CD4-positive, alpha-beta T cell treated with Interleukin-6 at 100 ng/mL for 8 hours (primary cell): ENCODE measurements at regions not wholly inside any gene's neighbourhood (a gene's known extent, or its start where the extent isn't known, plus 50 kb on each side); places are given as distances from the start of the nearest gene placed in this dataset.

ENCODE experiments used
- DNase-seq: peaks from one replicate; pipeline ENCODE4 v3.0.0-alpha.2; 2020; ENCODE audit warnings: mixed read lengths, low spot score

DNA sequence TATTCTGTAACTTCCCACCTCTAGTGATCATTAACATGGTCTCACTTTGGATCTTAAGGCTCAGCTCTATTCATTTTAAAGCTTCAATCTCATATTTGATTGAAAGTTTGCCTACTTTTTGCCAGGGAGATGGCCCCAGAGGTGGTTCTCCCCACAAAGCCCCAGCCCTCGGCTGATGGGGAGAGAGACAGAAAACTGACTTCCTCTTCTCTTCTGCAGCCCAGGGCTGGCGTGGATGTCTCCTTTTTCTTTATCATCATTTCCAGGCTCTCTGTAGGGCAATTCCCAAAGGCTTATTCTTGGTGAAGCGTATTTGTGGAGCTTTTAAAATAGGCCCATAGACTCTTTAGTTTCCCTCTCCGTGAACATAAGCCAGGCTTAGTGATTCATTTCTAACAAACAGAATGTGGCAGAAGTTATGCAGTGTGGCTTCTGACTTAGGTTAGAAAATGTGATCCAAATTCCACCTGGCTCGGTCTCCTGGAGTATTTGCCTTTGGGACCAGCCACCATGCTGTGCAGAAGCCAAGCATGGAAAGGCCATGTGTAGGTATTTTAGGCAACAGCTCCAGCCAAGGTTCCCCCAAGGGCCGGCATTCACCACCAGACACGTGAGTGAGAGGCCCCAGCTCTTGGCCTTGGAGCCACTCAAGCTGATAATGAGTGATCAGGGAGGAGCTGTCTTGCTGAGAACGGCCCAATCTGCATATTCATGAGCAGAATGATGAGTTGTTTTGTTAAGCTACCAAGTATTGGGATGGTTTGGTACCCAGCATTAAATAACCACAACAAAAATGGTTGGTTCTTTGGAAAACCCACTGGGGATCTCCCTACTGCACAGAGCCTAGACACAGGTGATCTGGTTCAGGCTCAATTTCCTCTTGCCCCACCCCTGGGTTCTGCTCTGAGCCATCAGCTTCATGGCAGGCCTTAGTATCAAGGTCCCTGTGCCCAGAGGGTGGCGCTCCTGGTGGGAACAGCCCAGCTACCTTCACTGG is 353.2 kb upstream of the PROK2 start:
- no peak for DNase-seq

DNA sequence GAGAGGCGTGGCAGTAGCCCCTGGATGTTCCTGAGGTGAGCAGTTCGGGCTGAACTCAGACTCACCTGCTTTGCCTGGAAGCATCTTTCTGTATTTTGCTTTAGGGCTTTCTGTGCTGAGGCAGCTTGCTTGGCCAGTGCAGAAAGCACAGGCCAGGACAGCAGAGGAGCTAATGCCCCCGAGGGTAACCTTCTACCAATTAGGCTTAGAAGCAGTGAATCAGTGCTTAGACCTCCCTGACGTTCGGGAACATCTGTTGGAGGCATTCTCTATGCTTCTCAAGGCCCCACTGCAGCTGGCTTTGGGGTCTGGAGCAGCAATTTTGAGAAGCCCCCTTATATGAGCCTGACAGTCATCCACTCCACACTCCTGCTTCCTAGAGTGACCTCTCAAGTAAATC is 350.7 kb upstream of the PROK2 start:
- DNase-seq, result no peak

DNA sequence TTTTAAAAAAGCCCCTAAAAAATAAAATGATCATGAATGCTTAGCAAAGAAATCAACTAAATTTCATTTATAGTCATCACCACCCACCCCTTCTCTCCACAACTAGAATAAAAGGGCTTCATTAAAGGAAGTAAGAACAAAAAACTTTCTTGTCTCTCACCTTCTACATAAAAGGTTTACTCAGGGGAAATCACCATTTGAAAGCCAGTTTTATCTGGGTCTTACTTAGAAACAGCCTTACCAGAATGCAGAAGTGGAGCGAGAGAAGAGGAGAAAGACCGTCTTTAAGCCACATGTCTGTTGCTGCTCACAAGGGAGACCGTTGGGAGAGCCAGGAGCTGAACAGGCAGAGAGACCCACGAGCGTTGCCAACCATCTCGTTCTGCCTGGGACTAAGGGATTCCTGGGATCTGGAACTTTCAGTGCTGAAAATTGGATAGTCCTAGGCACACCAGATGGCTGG is 350.1 kb upstream of the PROK2 start:
- peak; percentile 3 for DNase-seq

DNA sequence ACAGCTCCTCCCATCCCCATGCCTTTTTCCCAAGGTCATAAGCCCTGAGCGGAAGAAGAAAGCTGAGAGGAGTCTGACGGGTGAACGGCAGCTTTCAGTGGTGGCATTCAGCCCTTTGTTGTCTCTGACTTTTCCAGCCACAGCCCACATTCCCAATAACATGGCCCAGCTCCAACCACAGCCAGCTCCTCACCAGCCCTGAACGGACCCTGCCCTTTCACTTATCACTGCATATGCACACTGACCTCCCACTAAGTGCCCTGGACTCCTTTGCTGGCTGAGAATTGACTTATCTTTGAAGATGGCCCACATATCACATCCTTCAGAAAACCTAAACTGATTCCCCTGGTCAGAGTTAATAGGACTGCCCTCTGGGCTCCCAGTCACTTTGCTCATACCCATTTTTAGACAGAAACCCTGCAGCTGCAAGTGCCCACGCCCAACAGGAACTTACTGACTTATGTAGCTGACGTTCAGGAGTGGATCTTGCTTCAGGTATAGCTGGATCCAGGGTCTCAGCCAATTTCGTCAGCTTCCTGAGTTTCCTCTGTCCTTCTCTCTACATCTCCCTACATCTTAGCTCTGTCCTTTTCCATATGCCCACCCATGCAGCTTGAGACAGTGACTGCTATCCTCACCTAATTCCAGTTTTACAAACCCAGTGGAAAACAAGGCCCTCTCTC is 348.5 kb upstream of the PROK2 start:
- no peak for DNase-seq

DNA sequence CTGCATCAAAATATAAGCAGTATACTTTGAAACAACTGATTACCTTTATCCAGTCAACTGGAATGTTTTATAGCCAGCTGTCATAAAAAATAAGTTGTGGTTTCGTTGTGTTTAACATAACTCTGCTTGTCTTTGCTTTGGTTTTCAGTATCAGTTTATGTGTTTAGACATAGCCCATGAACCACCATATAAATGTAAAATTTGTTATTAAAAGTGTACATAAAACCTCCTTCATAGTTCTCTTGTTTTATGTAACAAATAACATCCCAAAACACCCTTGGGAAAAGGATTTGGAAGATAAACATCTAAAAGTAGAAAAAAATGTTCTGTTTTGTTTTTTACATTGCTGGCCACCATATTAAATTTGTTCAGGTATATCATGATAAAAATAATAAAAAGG is 347.0 kb upstream of the PROK2 start:
- no peak for DNase-seq

DNA sequence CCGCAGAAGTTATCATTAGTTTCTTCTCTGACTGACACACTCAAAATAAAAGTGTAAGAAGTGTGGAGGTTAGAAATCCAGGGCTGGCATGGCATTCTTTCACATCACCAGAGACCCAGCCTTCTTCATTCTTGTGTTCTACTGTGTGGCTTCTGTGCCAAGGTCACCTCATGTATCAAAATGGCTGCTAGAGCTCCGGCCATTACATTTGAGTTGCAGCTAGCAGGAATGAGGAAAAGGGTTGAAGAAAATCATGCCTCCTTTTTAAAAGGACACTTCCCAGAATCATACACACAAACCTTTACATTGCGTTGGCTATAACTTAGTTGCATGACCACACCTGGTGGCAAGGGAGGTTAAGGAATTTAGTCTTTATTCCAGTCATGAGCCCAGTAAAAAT is 345.6 kb upstream of the PROK2 start:
- no peak for DNase-seq

DNA sequence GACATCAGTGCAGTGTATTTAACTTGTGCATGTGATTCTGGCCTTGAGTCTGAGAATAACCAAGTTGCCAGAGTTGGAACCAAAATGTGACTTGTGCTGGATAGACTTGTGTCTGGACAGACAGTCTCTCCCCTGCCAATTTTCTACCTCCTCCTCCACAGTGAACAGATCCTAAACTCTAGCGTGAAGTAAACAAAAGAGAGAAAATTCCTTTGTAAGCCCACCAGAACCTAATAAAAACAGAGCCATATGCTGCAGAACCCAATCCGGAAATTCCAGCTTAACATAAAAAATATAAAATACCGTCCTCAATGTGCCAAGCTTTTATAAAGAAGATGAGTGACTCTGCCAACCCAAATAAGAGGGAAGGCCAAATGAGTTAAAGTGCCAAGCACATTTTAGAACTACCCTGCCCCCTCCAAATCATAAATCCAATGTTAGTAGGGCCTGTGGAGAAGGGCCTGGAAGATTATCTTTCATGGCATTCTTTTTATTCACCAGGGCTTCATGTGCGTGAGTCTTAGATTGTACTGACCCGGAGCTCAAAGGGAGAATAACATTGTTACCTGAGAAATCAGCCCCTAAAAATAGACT is 344.6 kb upstream of the PROK2 start:
- DNase-seq, result no peak

DNA sequence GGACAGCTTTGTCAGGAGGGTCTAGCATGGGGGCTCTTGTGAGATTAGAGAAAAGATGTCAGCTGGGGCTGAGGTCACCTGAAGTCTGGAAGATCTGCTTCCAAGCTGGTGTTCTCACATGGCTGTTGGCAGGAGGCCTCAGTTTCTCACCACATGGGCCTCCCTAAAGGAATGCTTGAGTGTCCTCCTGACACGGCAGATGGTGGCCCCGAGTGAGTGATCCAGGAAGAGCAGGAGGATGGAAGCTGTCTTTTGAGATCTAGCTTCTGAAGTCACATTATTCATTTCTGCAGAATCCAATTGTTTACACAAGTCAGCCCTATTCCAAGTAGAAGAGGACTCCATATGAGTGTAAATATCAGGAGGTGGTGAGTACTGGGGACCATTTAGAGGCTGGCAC is 344.0 kb upstream of the PROK2 start:
- no peak for DNase-seq

DNA sequence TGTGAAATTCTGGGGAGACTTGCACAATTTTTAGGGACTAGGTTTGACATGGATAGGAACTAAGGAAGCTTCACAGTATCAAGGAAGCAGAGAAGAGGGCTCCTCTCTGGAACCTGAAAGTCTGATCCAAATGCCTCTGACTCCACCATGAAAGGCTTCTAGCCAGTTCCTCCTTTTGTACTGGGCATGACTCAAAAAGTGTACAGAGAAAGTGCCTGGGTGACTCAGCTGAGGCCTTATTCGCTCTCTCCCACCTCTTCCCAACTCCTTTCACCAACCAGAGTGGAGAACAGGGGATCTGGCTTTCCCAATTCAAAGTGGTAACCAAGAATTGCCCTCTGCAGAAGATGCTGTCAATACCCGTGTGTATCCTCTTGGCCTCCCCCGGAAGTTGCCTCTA is 342.9 kb upstream of the PROK2 start:
- no peak for DNase-seq

DNA sequence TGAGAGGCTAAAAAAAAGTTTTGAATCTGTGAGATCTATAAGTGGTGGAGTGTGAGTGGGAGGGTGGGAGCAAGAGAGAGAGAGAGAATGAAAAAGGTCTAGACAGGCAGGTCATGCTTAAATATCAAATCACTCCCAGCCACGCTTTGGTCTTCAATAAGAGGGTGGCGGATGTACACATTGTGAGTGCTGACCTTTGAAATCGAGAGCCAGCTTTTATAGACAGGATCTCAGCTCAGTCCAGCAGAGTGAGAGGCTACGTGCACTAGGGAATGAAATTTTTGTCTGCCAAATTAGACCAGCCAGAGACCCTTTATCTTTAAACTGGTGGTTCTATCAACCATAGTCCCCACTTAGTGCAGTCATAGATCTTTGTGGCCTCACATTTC is 342.3 kb upstream of the PROK2 start:
- no peak for DNase-seq

DNA sequence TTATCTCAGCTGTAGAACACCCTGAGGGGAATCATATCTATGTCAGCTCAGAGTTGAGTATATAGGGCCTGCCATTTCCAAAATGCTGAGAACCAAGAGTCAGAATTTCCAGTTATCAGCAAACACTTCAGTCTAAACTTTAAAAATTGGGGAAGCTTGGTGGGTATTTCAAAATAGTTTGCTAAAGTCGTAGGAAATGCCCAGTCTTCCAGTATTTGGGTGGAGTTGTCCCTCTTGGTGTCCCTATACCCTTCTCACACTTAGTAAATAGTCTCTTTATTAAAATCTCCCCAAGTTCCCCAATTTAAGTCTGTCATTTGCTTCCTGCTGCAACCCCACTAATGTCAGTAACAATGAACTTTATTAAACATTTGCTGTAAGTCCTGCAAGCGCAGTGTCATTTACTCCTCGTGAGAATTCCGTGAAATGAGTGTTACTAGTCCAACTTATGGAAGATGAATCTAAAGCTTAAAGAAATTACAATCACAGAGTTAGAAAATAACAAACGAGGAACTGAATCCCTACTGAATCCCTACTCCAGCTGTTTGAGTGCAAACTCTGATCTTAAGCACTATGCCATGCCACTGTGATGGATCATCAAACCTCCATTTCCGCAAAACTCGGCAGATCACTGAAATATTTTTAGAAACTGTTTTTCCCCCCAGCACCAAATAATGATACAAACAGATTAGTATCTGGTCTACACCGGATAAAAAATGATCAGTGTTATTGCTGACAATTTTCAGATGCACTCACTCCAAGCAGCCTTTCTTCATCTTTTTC is 341.7 kb upstream of the PROK2 start:
- no peak for DNase-seq

DNA sequence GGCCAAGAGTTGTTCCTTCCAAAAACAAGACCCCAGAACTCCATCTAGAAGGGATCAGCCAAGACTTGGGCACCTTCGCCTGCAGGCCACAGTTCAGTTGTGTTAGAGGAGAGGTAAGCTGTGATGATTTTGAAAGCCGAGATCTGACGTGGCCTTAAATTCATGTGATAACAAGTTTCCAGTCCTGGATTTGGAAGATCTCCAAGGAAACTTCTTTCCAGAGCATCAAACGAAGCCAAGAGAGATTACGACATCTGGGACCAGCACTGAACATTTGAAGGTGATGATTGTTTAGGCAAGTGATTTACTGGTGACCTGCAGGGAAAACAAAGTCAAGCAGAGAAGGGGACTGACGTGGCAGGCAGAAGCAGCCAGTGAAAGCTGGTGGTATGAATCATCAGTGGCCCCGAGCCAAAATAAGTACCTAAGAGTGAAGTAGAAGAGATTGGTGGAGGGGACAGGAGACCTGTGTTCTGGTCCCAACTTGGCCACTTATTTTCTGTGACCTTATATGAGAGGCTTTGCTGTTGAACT is 339.0 kb upstream of the PROK2 start:
- no peak for DNase-seq

DNA sequence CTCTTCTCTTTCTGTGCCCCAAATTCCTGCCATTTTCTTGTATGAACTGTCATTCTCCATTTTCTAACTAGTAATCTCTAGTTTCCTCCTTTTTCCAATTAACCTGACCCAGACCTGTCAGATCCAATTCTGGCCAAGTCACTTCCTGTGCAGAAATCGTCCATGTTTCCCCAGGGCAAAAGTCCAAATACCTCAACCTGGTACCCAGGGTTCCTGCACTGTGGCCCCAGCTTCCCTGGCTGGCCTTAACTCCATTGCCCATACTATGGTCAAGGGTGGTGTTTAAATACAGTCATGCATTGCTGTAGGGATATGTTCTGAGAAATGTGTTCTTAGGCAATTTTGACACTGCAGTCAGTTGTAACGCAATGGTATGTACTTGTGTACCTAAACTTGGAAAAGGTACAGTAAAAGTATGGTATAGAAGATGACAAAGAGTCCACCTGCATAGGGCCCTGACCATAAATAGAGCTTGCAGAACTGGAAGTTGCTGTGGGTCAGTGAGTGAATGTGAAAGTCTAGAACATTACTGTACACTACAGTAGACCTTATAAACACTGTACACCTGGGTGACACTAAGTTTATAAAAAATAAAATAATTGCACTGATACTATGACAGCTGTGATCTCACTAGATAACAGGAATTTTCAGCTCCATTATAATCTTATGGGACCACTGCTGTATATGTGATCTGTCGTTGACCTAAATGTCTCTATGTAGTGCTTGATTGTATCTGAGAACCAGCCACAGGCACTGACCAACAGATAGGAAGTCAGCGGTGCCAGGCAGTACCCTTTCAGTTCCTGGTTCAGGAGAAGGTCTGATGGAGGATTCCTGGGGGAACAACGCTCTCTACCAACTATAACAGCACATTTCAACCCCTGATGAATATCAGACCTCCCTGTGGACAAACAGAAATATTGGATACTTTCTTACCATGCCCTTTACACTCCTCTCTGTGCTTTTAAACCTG is 336.1 kb upstream of the PROK2 start:
- DNase-seq, result no peak

DNA sequence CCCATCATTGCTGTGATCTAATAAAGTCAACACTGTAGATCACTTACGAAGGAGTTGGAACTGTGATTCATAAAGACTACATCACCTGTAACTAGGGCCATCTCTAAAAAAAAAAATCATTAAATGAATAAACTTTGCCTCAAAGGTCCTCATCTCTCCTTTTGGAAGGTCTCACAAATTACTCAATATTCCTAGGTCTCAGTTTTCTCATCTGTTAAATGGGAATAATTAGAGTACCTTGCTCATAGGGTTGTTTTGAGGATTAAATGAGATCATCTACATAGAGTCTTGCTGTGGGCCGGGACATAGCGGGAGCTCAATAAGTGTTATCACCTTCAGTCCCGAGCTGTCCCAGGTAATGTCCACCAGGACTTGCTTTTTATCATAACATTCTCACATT is 335.1 kb upstream of the PROK2 start:
- no peak for DNase-seq

DNA sequence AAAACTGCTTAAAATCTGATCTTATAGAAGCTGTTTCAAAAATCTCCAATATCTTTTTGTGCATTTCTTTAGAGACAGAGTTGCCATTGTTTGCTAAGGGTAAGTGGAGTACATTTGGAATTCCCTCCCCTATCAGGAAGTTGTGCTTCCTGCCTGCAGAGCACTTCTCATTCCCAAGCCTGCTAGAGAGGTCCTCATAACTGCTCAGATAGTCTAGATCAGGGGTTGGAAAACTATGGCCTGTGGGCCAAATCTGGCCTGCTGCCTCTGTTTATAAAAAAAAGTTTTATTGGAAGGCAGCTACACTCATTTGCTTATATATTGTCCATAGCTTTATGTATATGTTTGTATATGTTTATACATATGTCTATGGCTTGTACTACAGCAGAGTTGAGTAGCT is 333.7 kb upstream of the PROK2 start:
- no peak for DNase-seq

DNA sequence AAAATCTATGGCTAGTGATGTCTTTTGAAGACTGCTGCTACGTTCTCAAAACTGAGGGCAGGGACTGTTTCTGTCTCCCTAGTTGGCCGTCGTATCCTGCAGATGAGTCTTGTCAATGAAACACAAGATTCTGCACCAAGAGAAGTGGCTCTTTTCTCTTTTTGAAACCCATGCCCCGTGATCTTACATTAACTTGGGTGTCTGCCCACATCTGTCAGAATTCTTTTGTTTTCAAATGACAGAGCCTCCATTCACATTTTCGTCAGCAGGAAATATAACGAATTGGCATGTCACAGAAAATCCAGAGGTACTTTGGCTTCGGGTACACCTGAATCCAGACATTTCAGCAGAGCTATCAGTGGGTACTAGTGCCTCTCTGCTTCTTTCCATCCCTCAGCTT is 331.3 kb upstream of the PROK2 start:
- DNase-seq, result no peak

DNA sequence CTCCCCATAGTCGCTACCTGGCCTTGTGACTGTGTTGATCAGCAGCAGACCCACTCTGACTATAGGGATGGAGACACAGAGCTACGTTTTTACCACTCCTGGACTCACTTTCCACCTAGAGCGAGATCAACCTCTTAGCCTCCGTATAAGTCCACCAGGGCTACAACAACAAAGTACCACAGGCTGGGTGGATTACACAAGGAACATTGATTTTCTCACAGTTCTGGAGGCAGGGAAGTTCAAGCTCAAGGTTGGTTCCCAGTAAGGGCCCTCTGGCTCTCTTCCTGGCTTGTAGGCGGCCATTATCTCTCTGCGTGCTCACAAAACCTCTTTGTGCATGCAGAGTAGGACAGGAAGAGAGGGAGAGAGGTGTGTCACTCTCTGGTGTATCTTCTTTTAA is 330.4 kb upstream of the PROK2 start:
- no peak for DNase-seq

DNA sequence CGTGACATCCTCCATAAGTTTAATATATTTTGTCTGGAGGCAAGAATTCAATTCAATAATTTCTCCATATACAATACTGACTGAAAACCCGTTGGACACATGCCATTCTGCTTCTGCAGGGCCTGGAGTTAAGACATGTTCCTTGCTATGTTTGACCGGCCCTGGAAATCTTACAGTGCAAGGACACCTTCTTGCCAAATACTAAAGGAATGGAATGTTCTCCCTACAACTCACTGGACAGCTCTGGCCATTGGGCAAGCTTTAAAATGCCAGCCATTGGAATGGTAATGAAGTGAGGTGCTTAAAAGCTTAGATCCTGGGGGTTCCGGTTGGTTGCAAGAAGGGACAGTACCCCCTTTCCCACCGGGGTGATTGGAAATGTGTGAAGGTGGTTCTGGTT is 329.8 kb upstream of the PROK2 start:
- DNase-seq, result no peak

DNA sequence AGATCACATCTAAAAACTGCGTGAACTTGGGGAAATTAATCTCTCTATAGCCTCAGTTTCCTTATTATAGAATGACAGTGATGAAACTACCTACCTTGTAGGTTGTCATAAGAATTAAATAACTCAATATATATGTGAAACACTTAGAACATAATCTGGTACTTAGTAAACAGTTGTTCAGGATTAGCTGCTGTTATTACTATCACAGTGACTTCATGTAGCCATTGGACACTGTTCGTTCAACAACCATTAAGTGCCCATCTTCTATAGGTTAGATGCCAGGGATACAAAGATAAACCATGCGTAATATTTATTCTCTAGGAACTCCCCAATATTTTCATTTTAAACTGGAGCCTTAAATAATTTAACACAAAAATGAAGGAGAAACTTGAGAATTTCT is 329.0 kb upstream of the PROK2 start:
- no peak for DNase-seq

DNA sequence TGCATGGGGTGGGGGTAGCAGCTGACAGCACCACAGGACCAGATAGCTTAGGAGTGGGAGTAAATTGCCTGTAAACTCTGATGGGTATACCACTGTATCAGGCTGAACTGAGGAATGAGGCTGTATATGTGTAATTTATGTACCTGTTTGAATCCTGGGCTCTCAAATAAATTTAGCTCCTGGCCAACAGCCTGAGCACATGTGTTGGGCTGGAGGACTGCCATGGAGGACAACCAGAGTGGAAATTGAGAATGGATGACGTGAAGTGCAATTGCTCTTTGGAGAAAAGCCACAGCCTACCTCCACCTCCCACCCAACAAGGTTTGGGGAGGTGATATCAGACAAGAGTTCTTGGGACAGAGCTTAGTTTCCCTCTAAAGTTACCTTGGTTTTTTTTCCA is 328.6 kb upstream of the PROK2 start:
- no peak for DNase-seq

DNA sequence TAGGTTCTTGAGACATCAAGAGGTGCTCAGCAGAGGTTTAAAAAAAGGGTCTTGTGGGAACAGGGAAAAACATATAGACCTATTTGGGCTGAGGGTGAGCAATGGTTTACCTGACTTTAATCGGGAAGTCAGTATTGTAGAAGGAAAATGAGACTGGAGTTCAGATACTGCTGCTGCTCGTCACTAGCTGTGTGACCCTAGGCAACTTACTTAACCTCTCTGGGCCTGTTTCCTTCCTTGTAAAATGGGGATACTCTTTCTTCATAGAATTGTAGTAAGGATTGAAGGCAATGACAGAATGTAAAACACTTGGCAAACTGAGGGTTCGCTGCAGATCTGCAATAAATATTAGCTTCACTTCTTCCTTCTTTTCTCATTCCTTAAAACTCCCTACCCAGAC is 327.5 kb upstream of the PROK2 start:
- no peak for DNase-seq
